ENCODE measurements at regions not wholly inside any gene's neighbourhood (a gene's known extent, or its start where the extent isn't known, plus 50 kb on each side); places are given as distances from the start of the nearest gene placed in this dataset.

DNA sequence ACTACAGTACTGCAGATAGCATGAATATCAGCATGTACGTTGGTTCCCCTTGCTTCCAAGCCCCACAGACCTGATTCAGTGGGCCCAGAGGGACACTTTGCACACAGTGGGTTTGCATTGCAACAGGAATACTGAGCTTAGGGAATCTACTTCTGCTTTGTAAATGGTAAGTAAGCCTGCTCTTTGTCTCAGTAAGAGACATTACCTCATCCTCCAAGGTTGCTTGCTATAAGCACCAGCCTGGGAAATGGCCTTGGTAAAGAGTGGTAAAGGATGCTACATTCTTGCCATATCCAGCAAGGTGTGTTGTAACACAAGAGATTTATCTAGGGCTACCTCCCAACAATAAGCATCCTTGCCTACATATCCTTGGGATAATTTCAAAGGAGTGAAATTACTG, 730.5 kb downstream of the INHBA start:
- H3K27ac ChIP-seq (ENCODE audit: low read depth, low read length): no peak overlapping the region
- no peaks in the 10 kb centered on the region for H3K27me3 ChIP-seq (ENCODE audit: insufficient read depth, low read length)
- TF ChIP-seq, protein P1, sequence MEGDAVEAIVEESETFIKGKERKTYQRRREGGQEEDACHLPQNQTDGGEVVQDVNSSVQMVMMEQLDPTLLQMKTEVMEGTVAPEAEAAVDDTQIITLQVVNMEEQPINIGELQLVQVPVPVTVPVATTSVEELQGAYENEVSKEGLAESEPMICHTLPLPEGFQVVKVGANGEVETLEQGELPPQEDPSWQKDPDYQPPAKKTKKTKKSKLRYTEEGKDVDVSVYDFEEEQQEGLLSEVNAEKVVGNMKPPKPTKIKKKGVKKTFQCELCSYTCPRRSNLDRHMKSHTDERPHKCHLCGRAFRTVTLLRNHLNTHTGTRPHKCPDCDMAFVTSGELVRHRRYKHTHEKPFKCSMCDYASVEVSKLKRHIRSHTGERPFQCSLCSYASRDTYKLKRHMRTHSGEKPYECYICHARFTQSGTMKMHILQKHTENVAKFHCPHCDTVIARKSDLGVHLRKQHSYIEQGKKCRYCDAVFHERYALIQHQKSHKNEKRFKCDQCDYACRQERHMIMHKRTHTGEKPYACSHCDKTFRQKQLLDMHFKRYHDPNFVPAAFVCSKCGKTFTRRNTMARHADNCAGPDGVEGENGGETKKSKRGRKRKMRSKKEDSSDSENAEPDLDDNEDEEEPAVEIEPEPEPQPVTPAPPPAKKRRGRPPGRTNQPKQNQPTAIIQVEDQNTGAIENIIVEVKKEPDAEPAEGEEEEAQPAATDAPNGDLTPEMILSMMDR (IDR thresholded peaks at IDR 0.05; ENCODE audit: extremely low read depth, low read depth, low read length): no peak
- H3K79me2 ChIP-seq (ENCODE audit: insufficient read depth, low read length): no peaks in the 10 kb centered on the region
- no peak overlapping the region for H2AFZ ChIP-seq (ENCODE audit: low read length)
- no peak overlapping the region for H3K4me2 ChIP-seq (ENCODE audit: insufficient read depth, low read length)
- H3K36me3 ChIP-seq (ENCODE audit: insufficient read depth, low read length): no peaks in the 10 kb centered on the region
- DNase-seq (ENCODE audit: insufficient read length, low spot score, missing footprints): no peak
- H3K4me3 ChIP-seq (ENCODE audit: insufficient read depth, low read length): no peak overlapping the region
- no peaks in the 10 kb centered on the region for H3K4me1 ChIP-seq (ENCODE audit: insufficient read depth, low read length)
- no peaks in the 10 kb centered on the region for H3K9me3 ChIP-seq (ENCODE audit: low read depth, low read length)
- no peaks in the 10 kb centered on the region for H4K20me1 ChIP-seq (ENCODE audit: insufficient read depth, low read length)

DNA sequence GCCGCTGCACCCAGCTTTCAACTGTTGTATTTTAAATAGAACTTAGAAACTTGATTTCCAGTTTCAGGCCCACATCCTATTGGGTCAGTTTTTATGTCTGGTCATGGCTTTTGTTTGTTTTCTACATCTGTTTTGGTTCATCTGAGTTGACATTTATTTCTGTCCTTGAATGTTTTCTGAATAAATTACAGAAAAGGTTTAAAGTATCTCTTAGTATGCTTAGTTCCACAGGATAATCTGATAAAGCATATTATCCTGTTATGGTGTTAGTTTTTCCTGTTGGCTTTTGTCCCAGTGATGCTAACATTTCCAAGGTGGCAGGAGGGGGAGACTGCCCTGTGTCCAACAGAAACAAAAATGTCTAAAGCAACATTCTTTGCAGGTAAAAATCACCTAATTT, 733.2 kb downstream of the INHBA start:
- no peak overlapping the region for H3K27ac ChIP-seq (ENCODE audit: low read depth, low read length)
- H3K4me2 ChIP-seq (ENCODE audit: insufficient read depth, low read length): no peak overlapping the region
- no peaks in the 10 kb centered on the region for H3K79me2 ChIP-seq (ENCODE audit: insufficient read depth, low read length)
- H3K4me3 ChIP-seq (ENCODE audit: insufficient read depth, low read length): no peak overlapping the region
- H3K4me1 ChIP-seq (ENCODE audit: insufficient read depth, low read length): no peaks in the 10 kb centered on the region
- no peaks in the 10 kb centered on the region for H4K20me1 ChIP-seq (ENCODE audit: insufficient read depth, low read length)
- TF ChIP-seq, protein P1 (IDR thresholded peaks at IDR 0.05; ENCODE audit: extremely low read depth, low read depth, low read length): no peak
- no peaks in the 10 kb centered on the region for H3K27me3 ChIP-seq (ENCODE audit: insufficient read depth, low read length)
- no peak for DNase-seq (ENCODE audit: insufficient read length, low spot score, missing footprints)
- no peaks in the 10 kb centered on the region for H3K9me3 ChIP-seq (ENCODE audit: low read depth, low read length)
- no peak overlapping the region for H2AFZ ChIP-seq (ENCODE audit: low read length)
- H3K36me3 ChIP-seq (ENCODE audit: insufficient read depth, low read length): no peaks in the 10 kb centered on the region

GRCh38 chr7:40966693-40967092, 736.2 kb downstream of the INHBA start:
- H3K4me1 ChIP-seq (ENCODE audit: insufficient read depth, low read length): no peaks in the 10 kb centered on the region
- H3K4me2 ChIP-seq (ENCODE audit: insufficient read depth, low read length): no peak overlapping the region
- no peak overlapping the region for H3K4me3 ChIP-seq (ENCODE audit: insufficient read depth, low read length)
- H3K27ac ChIP-seq (ENCODE audit: low read depth, low read length): no peak overlapping the region
- H4K20me1 ChIP-seq (ENCODE audit: insufficient read depth, low read length): no peaks in the 10 kb centered on the region
- no peaks in the 10 kb centered on the region for H3K79me2 ChIP-seq (ENCODE audit: insufficient read depth, low read length)
- H2AFZ ChIP-seq (ENCODE audit: low read length): no peak overlapping the region
- no peak for DNase-seq (ENCODE audit: insufficient read length, low spot score, missing footprints)
- no peaks in the 10 kb centered on the region for H3K9me3 ChIP-seq (ENCODE audit: low read depth, low read length)
- TF ChIP-seq, protein P1 (IDR thresholded peaks at IDR 0.05; ENCODE audit: extremely low read depth, low read depth, low read length): no peak
- H3K27me3 ChIP-seq (ENCODE audit: insufficient read depth, low read length): no peaks in the 10 kb centered on the region
- no peaks in the 10 kb centered on the region for H3K36me3 ChIP-seq (ENCODE audit: insufficient read depth, low read length)

- DNase-seq (ENCODE audit: insufficient read length, low spot score, missing footprints): no peak
- no peaks in the 10 kb centered on the region for H3K4me1 ChIP-seq (ENCODE audit: insufficient read depth, low read length)
- no peaks in the 10 kb centered on the region for H3K36me3 ChIP-seq (ENCODE audit: insufficient read depth, low read length)
- H3K9me3 ChIP-seq (ENCODE audit: low read depth, low read length): no peaks in the 10 kb centered on the region
- H4K20me1 ChIP-seq (ENCODE audit: insufficient read depth, low read length): no peaks in the 10 kb centered on the region
- TF ChIP-seq, protein P1 (IDR thresholded peaks at IDR 0.05; ENCODE audit: extremely low read depth, low read depth, low read length): no peak
- no peaks in the 10 kb centered on the region for H3K79me2 ChIP-seq (ENCODE audit: insufficient read depth, low read length)
- no peak overlapping the region for H3K4me3 ChIP-seq (ENCODE audit: insufficient read depth, low read length)
- no peak overlapping the region for H3K4me2 ChIP-seq (ENCODE audit: insufficient read depth, low read length)
- H2AFZ ChIP-seq (ENCODE audit: low read length): no peak overlapping the region
- no peak overlapping the region for H3K27ac ChIP-seq (ENCODE audit: low read depth, low read length)
- no peaks in the 10 kb centered on the region for H3K27me3 ChIP-seq (ENCODE audit: insufficient read depth, low read length)
Observed at GRCh38 chr7:40965774-40966173, 737.1 kb downstream of the INHBA start.

Measured in osteoblast (primary cell).